ENCODE measurements at regions not wholly inside any gene's neighbourhood (a gene's known extent, or its start where the extent isn't known, plus 50 kb on each side); places are given as distances from the start of the nearest gene placed in this dataset.

DNA sequence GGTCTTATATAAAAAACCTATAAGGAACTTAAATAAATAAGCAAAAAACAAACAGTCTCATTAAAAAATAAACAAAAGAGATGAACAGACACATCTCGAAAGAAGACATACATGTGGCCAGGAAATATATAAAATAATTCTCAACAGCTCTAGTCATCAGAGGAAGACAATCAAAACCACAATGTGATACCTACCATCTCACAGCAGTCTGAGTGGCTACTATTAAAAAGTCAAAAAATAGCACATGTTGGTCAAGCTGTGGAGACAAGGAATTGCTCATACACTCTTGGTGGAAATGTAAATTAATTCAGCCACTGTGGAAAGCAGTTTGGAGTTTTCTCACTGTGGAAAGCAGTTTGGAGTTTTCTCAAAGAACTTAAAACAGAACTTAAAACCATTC, 100.3 kb upstream of the ADAMTS5 start:
- no peaks in the 10 kb centered on the region for H3K4me1 ChIP-seq (ENCODE audit: control insufficient read depth, extremely low read depth, insufficient read depth, low read length)
- no peak for DNase-seq (ENCODE audit: low read depth, low spot score)
- no peaks in the 10 kb centered on the region for H3K79me2 ChIP-seq (ENCODE audit: control insufficient read depth, insufficient read depth, low read length)
- H3K9me3 ChIP-seq (ENCODE audit: control insufficient read depth, low read depth, low read length): no peaks in the 10 kb centered on the region
- no peaks in the 10 kb centered on the region for H3K36me3 ChIP-seq (ENCODE audit: control insufficient read depth in 2 of 2, extremely low read depth in 1 of 2, insufficient read depth in 2 of 2, low read length in 2 of 2)
- no peak for TF ChIP-seq EZH2 (IDR thresholded peaks at IDR 0.05; ENCODE audit: low read length)
- TF ChIP-seq, protein P1, sequence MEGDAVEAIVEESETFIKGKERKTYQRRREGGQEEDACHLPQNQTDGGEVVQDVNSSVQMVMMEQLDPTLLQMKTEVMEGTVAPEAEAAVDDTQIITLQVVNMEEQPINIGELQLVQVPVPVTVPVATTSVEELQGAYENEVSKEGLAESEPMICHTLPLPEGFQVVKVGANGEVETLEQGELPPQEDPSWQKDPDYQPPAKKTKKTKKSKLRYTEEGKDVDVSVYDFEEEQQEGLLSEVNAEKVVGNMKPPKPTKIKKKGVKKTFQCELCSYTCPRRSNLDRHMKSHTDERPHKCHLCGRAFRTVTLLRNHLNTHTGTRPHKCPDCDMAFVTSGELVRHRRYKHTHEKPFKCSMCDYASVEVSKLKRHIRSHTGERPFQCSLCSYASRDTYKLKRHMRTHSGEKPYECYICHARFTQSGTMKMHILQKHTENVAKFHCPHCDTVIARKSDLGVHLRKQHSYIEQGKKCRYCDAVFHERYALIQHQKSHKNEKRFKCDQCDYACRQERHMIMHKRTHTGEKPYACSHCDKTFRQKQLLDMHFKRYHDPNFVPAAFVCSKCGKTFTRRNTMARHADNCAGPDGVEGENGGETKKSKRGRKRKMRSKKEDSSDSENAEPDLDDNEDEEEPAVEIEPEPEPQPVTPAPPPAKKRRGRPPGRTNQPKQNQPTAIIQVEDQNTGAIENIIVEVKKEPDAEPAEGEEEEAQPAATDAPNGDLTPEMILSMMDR (optimal IDR thresholded peaks at IDR 0.05 in 1 of 3, IDR thresholded peaks at IDR 0.05 in 1 of 3, conservative IDR thresholded peaks at IDR 0.05 in 1 of 3; ENCODE audit: extremely low read depth in 1 of 3, insufficient read depth in 2 of 3, low read length in 3 of 3): no peak
- H2AFZ ChIP-seq (ENCODE audit: control insufficient read depth, low read length): no peak overlapping the region
- no peaks in the 10 kb centered on the region for H3K9me1 ChIP-seq (ENCODE audit: control insufficient read depth, extremely low read depth, insufficient read depth, low read length)
- H3K27me3 ChIP-seq (ENCODE audit: control insufficient read depth, extremely low read depth, insufficient read depth, low read length): no peaks in the 10 kb centered on the region
- H3K9ac ChIP-seq (ENCODE audit: control insufficient read depth, extremely low read depth, insufficient read depth, low read length): no peak overlapping the region
- no peak overlapping the region for H3K4me2 ChIP-seq (ENCODE audit: control insufficient read depth, extremely low read depth, insufficient read depth, low read depth, low read length)
- no peak for FAIRE-seq
- dilution Hi-C loops (cut with MboI; ENCODE audit: extremely low pct_ligation_motif_present, low sequenced_read_pairs): no loop called here
- no peak overlapping the region for H3K4me3 ChIP-seq (ENCODE audit: control insufficient read depth in 2 of 3, extremely low read depth in 1 of 3, insufficient read depth in 2 of 3, low read depth in 1 of 3, low read length in 3 of 3)
- H4K20me1 ChIP-seq (ENCODE audit: control insufficient read depth, extremely low read depth, insufficient read depth, low read length): no peaks in the 10 kb centered on the region
- no peak overlapping the region for H3K27ac ChIP-seq (ENCODE audit: control insufficient read depth, insufficient read depth, low read length)

- no peak overlapping the region for H3K4me2 ChIP-seq (ENCODE audit: control insufficient read depth, extremely low read depth, insufficient read depth, low read depth, low read length)
- H3K27me3 ChIP-seq (ENCODE audit: control insufficient read depth, extremely low read depth, insufficient read depth, low read length): no peaks in the 10 kb centered on the region
- no peak overlapping the region for H3K9ac ChIP-seq (ENCODE audit: control insufficient read depth, extremely low read depth, insufficient read depth, low read length)
- H3K4me1 ChIP-seq (ENCODE audit: control insufficient read depth, extremely low read depth, insufficient read depth, low read length): peaks cover 8% of the 10 kb centered on the region
- TF ChIP-seq, protein P1 (optimal IDR thresholded peaks at IDR 0.05 in 1 of 3, IDR thresholded peaks at IDR 0.05 in 1 of 3, conservative IDR thresholded peaks at IDR 0.05 in 1 of 3; ENCODE audit: extremely low read depth in 1 of 3, insufficient read depth in 2 of 3, low read length in 3 of 3): no peak
- no peak for TF ChIP-seq EZH2 (IDR thresholded peaks at IDR 0.05; ENCODE audit: low read length)
- H3K79me2 ChIP-seq (ENCODE audit: control insufficient read depth, insufficient read depth, low read length): no peaks in the 10 kb centered on the region
- H3K27ac ChIP-seq (ENCODE audit: control insufficient read depth, insufficient read depth, low read length): no peak overlapping the region
- H3K9me3 ChIP-seq (ENCODE audit: control insufficient read depth, low read depth, low read length): no peaks in the 10 kb centered on the region
- dilution Hi-C loops (cut with MboI; ENCODE audit: extremely low pct_ligation_motif_present, low sequenced_read_pairs): no loop called here
- no peaks in the 10 kb centered on the region for H3K36me3 ChIP-seq (ENCODE audit: control insufficient read depth in 2 of 2, extremely low read depth in 1 of 2, insufficient read depth in 2 of 2, low read length in 2 of 2)
- no peak overlapping the region for H2AFZ ChIP-seq (ENCODE audit: control insufficient read depth, low read length)
- H3K4me3 ChIP-seq (ENCODE audit: control insufficient read depth in 2 of 3, extremely low read depth in 1 of 3, insufficient read depth in 2 of 3, low read depth in 1 of 3, low read length in 3 of 3): no peak overlapping the region
- FAIRE-seq (no peak), DNase-seq (ENCODE audit: low read depth, low spot score) (no peak)
- H3K9me1 ChIP-seq (ENCODE audit: control insufficient read depth, extremely low read depth, insufficient read depth, low read length): no peaks in the 10 kb centered on the region
- H4K20me1 ChIP-seq (ENCODE audit: control insufficient read depth, extremely low read depth, insufficient read depth, low read length): no peaks in the 10 kb centered on the region
These were observed 95.6 kb upstream of the ADAMTS5 start for GRCh38 chr21:27062443-27062842.
